Brain microvascular endothelial cell (primary cell): ENCODE measurements at regions not wholly inside any gene's neighbourhood (a gene's known extent, or its start where the extent isn't known, plus 50 kb on each side); places are given as distances from the start of the nearest gene placed in this dataset.

Experiments
- DNase-seq: peaks from one replicate; pipeline ENCODE4 v3.0.0-alpha.2; 2020
- H3K27ac ChIP-seq: fragments of 250-450 bp; sonication (Bioruptor Pico); 2 replicates; pipeline ENCODE4 v1.5.1; 2020; ENCODE audit warnings: mild to moderate bottlenecking, moderate library complexity
- H3K27me3 ChIP-seq: fragments of 250-450 bp; sonication (Bioruptor Pico); replicated peaks from 2 replicates; pipeline ENCODE4 v1.5.1; 2020; ENCODE audit warnings: mild to moderate bottlenecking
- H3K36me3 ChIP-seq: fragments of 250-450 bp; sonication (Bioruptor Pico); replicated peaks from 2 replicates; pipeline ENCODE4 v1.5.1; 2020; ENCODE audit warnings: mild to moderate bottlenecking
- H3K4me3 ChIP-seq: 2 replicates; pipeline ENCODE4 v1.5.1; 2011; ENCODE audit warnings: low read depth, mild to moderate bottlenecking, control low read depth, low read length, moderate library complexity
- CTCF ChIP-seq: IDR thresholded peaks from 2 replicates; pipeline ENCODE4 v1.5.1; 2011; ENCODE audit warnings: low read depth, mild to moderate bottlenecking, moderate library complexity, low read length, control low read depth, inconsistent platforms; ENCODE audit errors: missing control alignments
- in situ Hi-C: cut with HindIII; loops from 2 replicates; pipeline ENCODE4 v1.10.0; 2017; ENCODE audit warnings: low sequenced_read_pairs, low pct_ligation_motif_present

DNA sequence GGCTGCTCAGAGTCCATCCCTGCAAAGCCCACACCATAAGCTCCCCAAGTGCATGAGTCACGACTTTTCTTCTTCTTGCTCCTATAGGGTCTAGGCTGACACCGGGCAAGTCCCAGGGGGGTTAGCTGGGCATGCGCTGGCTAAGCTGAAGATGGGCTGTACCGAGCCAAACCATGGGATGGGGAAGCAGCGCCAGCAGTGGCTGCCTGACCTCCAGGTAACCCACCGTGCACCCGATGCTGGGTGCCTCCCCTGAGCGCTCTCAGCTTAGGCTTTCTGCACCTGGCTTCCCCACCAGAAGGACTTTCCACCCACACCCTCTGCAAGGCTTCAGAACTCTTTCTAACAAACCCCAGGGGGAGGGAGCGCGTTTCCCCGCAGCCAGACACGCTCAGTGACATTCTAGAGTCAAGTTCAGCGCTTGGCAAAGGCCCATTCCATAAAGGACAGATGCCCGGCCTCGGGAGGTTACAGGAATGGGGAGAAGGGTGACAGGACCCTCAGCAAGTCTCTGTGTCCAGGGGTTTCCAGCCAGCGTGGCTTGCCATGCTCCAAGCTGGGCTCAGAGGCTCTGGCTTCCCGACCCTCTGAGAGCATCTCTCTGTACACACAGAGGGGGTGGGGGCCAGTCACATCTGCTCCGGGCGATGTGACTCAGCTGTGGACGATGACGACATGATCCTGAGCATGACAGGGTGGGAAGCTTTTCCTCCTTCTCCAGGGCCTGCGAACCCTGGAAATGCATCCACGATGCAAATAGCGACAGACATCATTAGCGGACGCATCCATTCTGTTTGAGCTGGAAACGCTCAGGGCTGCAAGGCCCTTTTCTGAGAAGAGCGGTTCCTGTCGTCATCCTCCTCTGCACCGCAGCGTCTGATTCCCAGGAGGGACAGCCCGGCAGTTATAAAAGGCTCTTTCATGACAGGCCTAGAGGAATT is 107.8 kb downstream of the SIK1 start:
- Histone ChIP-seq H3K36me3 (no peaks in the 10 kb centered on the region), H3K4me3 (no peak overlapping the region), H3K27ac (peak overlapping the region; percentile 44), H3K27me3 (no peaks in the 10 kb centered on the region)
- peak; percentile 80 for DNase-seq
- no peak for TF ChIP-seq CTCF
- in situ Hi-C loops = no loop called here

DNA sequence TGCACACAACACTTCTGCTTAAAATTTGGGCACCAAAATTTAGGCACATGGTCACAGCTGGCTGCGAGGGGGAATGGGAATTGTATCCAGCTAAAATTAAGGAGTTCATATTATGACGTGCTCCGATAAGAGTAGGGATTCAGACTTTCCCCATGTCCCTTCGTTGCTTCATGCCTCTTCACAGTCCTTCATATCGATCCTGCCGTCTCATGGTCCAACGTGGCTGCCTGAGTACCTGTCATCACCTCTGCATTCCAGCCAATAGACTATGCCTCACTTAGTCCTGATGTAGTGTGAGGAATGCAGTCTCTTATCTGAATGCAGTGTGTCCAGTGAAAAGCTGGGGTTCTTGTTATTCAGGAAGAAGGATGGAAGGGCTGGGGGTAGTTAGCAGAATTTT is 108.6 kb downstream of the SIK1 start:
- no peaks in the 10 kb centered on the region for H3K36me3 ChIP-seq
- in situ Hi-C loops = no loop called here
- H3K27me3 ChIP-seq = no peaks in the 10 kb centered on the region
- TF ChIP-seq CTCF = no peak
- no peak overlapping the region for H3K27ac ChIP-seq
- DNase-seq = no peak
- no peak overlapping the region for H3K4me3 ChIP-seq

DNA sequence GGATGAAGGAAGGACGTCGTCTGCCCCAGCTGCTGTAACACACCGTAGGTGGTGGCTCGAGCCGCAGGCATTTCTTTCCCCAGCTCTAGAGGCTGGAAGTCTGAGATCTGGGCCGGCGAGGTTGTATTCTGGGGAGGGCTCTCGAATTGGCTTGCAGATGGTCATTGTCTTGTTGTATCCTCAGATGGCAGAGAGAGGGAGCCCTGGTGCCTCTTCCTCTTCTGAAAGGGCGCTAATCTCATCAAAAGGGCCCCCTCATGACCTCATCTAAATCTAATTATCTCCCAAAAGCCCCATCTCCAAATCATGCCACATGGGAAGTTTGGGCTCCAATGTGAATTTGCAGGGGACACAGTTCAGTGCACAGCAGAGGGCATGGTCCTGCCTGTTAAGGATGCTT is 109.0 kb downstream of the SIK1 start:
- DNase-seq = no peak

DNA sequence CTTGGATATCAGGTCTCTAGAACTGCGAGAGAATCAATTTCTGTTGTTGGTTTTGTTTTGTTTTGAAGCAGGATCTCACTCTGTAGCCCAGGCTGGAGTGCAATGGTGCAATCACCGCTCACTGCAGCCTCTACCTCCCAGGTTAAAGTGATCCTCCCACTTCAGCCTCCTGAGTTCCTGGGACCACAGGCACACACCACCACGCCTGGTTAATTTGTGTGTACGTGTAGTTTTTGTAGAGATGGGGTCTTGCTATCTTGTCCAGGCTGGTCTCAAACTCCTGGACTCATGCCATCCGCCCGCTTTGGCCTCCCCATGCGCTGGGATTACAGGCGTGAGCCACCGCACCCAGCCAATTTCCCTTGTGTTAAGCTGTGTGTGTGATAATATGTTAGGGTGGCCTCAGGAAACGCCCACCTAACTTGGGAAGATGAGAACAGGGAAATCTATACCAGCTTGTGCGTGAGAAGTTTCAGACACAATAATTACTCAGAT is 109.6 kb downstream of the SIK1 start:
- no peak for TF ChIP-seq CTCF
- Histone ChIP-seq H3K36me3 (no peaks in the 10 kb centered on the region), H3K27ac (no peak overlapping the region), H3K27me3 (no peaks in the 10 kb centered on the region), H3K4me3 (no peak overlapping the region)
- DNase-seq = no peak
- in situ Hi-C loops = no loop called here

More for the DNA sequence above, 109.0 kb downstream of the SIK1 start:
- in situ Hi-C loops = no loop called here
- H3K27ac ChIP-seq = no peak overlapping the region
- H3K36me3 ChIP-seq = no peaks in the 10 kb centered on the region
- no peaks in the 10 kb centered on the region for H3K27me3 ChIP-seq
- no peak overlapping the region for H3K4me3 ChIP-seq
- peak; percentile 13 for TF ChIP-seq CTCF

DNA sequence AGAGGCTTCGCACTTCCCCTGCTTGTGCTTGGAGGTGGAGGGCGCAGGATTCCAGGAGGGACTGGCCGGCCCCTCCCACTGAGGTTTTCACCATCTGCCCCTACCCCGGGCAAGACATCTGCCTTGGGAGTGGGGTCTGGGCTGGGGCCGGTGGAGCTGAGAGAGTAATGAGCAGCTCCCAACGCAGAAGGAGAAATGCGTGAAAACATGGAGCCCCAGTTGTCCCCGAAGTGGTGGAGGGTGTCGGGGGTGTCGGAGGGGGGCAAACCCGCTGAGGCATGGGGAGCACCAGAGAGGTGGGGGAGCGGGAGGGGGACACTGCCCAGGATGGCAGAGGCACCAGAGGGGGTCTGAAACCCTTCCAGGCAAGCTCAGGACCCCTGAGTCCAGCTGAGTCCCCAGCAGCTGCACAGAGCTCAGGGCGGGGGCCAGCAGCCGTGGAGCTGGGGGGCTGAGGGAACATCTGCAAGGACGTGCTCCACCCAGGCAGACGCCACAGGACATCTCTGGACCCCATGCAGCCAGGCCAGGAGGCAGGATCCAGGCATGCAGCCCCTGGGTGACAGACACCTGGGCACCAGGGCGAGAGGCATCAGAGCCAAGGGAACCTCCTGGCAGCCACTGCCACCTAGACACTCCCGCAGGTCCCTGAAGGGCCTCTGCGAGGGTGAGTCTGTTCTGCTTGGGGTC is 110.6 kb downstream of the SIK1 start:
- Histone ChIP-seq H3K4me3 (no peak overlapping the region), H3K27ac (no peak overlapping the region), H3K36me3 (no peaks in the 10 kb centered on the region), H3K27me3 (no peaks in the 10 kb centered on the region)
- TF ChIP-seq CTCF = no peak
- DNase-seq = no peak
- in situ Hi-C loops = no loop called here
